ENCODE measurements at regions not wholly inside any gene's neighbourhood (a gene's known extent, or its start where the extent isn't known, plus 50 kb on each side); places are given as distances from the start of the nearest gene placed in this dataset.
"Not testable (repeated sequence)": the region's sequence is repeated elsewhere in the genome, so short reads cannot be mapped to it uniquely, and the experiment has no call there.

DNA sequence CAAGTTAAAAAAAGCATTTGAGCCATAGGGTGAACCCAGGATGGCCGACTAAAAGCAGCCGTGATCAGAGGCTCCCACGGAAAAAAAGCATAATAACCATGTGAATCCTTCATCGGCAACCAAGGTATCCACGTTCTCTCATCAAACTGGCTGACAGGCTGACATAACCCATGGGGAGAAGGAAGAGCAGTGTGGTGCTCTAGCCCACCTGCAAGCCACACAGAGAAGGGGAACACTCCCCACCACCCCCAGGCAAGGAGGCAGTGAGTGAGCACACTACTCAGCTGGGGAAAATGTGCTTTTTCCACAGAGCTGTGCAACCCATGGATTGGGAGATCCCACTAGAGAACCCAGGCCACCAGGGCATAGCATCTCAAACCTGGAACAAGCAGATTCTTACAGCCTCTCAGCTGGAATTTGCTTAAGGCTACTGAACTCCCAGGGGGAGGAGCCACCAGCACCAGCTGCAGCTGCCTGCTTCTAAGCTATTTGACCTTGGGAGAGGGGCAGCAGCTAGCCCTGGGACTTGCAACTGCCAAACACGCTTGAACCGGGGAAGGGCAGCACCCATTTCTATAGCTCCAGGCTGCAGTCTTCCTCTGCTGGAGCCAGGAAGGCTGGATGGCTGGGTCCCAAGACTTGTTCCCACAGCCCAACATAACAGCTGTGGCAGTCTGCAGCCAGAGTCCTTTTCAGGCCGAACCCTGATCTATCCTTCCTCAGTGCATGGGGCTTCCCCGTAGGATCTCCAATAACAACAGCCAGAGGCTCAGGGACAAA is 178.2 kb upstream of the NRG3 start:
- FAIRE-seq (no peak), DNase-seq (ENCODE audit: insufficient read length, low spot score) (no peak)

GRCh38 chr10:81704596-81704995 is 170.4 kb upstream of the NRG3 start:
- no peak for FAIRE-seq
- no peak for DNase-seq (ENCODE audit: insufficient read length, low spot score)

DNA sequence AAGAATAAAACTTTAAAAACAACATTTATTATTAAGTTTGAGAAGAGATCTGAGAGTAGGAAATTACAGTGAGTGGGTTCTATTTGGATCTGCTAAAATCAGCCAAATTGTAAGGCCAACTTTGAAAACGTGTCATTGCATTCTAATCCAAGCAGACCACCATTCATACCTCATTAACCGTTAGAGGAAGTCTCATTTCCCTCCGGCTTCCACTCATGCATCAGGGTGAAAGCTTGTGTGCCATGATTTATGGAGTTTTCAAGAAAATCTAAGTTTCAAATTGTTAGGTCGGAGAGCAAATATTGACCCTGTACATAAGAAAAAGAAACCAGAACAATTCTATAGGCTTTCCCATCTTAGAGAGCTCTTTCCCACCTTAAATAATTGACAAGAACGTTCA is 166.6 kb upstream of the NRG3 start:
- no peak for FAIRE-seq

GRCh38 chr10:81708929-81709328 is 166.1 kb upstream of the NRG3 start:
- DNase-seq (ENCODE audit: insufficient read length, low spot score) (no peak), FAIRE-seq (no peak)

More for the DNA sequence above, 166.6 kb upstream of the NRG3 start:
- DNase-seq (ENCODE audit: insufficient read length, low spot score), result no peak

- DNase-seq (ENCODE audit: insufficient read length, low spot score) (no peak), FAIRE-seq (no peak)
These were observed 152.6 kb upstream of the NRG3 start for GRCh38 chr10:81722399-81722798.

- DNase-seq (ENCODE audit: insufficient read length, low spot score) (no peak), FAIRE-seq (no peak)
These were observed 150.6 kb upstream of the NRG3 start for GRCh38 chr10:81724431-81724830.

GRCh38 chr10:81725851-81726250 is 149.1 kb upstream of the NRG3 start:
- FAIRE-seq (no peak), DNase-seq (ENCODE audit: insufficient read length, low spot score) (no peak)

- DNase-seq (ENCODE audit: insufficient read length, low spot score) (no peak), FAIRE-seq (no peak)
These were observed 146.3 kb upstream of the NRG3 start for GRCh38 chr10:81728692-81729091.

DNA sequence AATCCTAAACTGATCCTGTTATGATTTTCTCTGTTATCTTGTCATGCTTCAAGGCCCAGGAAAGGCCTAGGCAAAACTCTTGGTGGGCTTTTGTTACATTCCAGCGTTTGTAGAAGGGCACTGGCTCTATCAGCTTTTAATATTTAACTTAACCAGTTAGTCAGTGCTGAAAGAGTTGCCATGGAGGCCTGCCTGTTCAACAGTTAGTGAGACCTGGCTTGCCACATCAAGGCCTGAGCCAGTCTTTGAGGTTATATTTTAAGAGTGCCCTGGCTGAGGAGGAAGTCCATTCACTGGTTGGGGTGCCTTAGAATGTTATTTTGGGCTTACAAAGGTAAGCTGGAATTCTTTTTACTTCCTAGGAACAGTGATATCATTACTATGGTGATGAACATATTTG is 144.1 kb upstream of the NRG3 start:
- no peak for DNase-seq (ENCODE audit: insufficient read length, low spot score)
- no peak for FAIRE-seq

- no peak for FAIRE-seq
- DNase-seq (ENCODE audit: insufficient read length, low spot score), result no peak
These were observed 141.5 kb upstream of the NRG3 start for GRCh38 chr10:81733542-81733941.

- not testable (repeated sequence) for FAIRE-seq; DNase-seq (ENCODE audit: insufficient read length, low spot score)
These were observed 139.8 kb upstream of the NRG3 start for GRCh38 chr10:81735167-81735566.

DNA sequence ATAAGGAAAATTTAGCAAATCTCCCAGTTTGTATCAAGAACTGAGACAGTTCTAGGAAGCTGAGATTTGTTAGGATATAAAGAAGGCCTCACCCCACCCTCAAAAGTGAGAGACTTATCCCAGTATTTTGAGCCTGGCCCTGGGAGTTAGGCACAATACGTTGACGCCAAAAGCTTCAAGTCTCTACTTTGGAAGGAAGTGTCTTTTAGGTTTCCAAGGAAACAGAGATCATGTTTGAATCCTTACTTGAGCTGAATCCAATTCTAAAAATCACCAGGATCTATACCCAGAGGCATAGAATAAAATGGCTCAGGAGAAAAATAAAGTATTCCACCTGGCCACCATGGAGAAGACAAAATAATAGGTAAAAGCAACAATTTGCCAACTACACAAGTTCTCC is 115.9 kb upstream of the NRG3 start:
- FAIRE-seq, result no peak
- no peak for DNase-seq (ENCODE audit: insufficient read length, low spot score)

DNA sequence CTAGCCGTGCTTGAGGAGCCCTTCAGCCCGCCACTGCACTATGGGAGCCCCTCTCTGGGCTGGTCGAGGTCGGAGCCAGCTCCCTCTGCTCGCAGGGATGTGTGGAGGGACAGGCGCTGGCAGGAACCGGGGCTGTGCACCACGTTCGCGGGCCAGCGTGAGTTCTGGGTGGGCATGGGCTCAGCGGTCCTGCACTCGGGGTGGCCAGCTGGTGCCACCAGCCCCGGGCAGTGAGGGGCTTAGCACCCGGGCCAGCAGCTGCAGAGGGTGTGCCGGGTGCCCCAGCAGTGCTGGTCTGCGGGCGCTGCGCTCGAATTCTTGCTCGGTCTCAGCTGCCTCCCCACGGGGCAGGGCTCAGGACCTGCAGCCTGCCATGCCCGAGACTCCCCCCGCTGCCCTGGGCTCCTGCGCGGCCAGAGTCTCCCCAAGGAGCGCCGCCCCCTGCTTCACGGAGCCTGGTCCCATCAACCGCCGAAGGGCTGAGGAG is 90.8 kb upstream of the NRG3 start:
- no peak for DNase-seq (ENCODE audit: insufficient read length, low spot score)
- FAIRE-seq, result no peak

- DNase-seq (ENCODE audit: insufficient read length, low spot score) (no peak), FAIRE-seq (no peak)
These were observed 82.3 kb upstream of the NRG3 start for GRCh38 chr10:81792729-81793128.

DNA sequence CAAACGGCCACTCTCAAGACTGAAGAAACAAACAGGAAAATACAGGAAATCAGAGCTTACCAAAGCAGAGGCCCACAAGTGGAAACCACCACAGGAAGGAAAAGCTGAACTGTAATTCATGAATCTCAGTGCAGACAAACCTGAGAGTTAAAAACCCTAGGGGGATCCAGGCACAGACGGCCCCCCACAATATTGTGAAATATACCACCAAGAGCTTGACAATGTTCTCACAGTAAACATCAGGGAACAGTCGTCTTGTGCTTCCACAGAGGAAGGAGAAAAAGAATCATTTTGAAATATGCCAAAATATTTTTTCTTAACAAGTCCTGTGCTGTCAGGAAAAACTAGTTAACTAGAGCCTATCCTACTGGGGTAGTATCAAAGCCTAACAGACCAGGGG is 68.2 kb upstream of the NRG3 start:
- DNase-seq (ENCODE audit: insufficient read length, low spot score) (no peak), FAIRE-seq (no peak)

GRCh38 chr10:81814842-81815241 is 60.2 kb upstream of the NRG3 start:
- no peak for FAIRE-seq
- no peak for DNase-seq (ENCODE audit: insufficient read length, low spot score)

DNA sequence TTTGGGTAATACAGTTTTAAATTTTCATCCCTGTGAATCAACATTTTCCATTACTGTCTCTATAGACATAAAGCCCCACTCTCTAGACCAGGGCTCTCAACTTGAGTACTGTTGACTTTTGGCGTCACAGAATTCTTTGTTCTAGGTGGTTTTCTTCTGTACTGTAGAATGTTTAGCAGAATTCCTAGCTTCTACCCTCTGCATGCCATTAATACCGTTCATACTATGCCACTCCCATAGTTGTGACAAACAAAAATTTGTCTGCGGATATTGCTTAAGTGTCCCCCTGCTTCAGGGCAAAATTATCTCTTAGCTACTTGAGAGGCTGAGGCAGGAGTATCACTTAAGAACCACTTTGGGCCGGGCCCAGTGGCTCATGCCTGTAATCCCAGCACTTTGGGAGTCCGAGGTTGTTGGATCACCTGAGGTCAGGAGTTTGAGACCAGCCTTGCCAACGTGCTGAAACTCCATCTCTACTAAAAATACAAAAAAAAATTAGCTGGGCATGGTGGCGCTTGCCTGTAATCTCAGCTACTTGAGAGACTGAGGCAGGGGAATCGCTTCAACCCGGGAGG is 57.3 kb upstream of the NRG3 start:
- FAIRE-seq, result no peak
- DNase-seq (ENCODE audit: insufficient read length, low spot score), result no peak

DNA sequence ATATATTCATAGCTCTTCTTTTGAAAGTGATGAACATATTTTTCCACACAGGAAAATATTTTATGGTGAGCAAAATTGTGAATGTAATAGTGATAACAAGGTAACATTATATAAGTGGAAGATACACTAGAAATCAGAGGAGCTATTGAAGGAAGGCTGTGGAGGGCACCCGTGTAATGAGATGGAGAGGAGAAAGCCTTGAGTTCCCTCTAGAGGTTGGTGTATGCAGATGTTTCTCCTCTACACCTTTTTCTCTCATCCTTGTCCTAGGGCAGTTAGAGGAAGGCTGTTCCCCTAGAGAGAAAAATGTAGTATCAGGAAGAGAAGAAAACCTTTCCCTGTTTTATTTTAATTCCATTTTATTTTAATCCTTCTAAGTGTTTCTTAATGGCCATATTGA is 54.6 kb upstream of the NRG3 start:
- FAIRE-seq (no peak), DNase-seq (ENCODE audit: insufficient read length, low spot score) (no peak)

Data from GM19239 (cell line).